A673 (cell line): ENCODE measurements at regions not wholly inside any gene's neighbourhood (a gene's known extent, or its start where the extent isn't known, plus 50 kb on each side); places are given as distances from the start of the nearest gene placed in this dataset.

ENCODE experiments used
- CTCF ChIP-seq: fragments of 300-800, 200-600 bp; sonication (generic); conservative IDR thresholded peaks from 2 replicates; pipeline ENCODE4 v1.5.1; 2017; ENCODE audit warnings: low read depth, mild to moderate bottlenecking, antibody characterized with exemption, low read length, moderate library complexity, mixed read lengths
- EZH2 ChIP-seq: fragments of 200-600 bp; sonication (generic); IDR thresholded peaks from 2 replicates; pipeline ENCODE4 v1.6.1; 2017; ENCODE audit warnings: borderline replicate concordance, low read depth, mild to moderate bottlenecking, mixed read lengths, antibody characterized with exemption, low read length; ENCODE audit not compliant: poor library complexity, severe bottlenecking

- TF ChIP-seq CTCF, result no peak
- TF ChIP-seq EZH2, result no peak
Observed at GRCh38 chr2:149901231-149901859, 313.8 kb upstream of the MMADHC start.
